Keratinocyte (primary cell): ENCODE measurements at regions not wholly inside any gene's neighbourhood (a gene's known extent, or its start where the extent isn't known, plus 50 kb on each side); places are given as distances from the start of the nearest gene placed in this dataset.

Experiments used
- DNase-seq: peaks from one replicate; pipeline ENCODE4 v3.0.0-alpha.2; 2011; ENCODE audit warnings: low read depth, missing footprints, low spot score
- FAIRE-seq: peaks from 2 replicates; lab custom pipeline; 2011; peaks lifted over from hg19 to GRCh38; lab: Jason Lieb, UNC
- H2AFZ ChIP-seq: 2 replicates; pipeline ENCODE4 v1.6.0; 2012; ENCODE audit warnings: low read length, control low read depth, inconsistent platforms; ENCODE audit not compliant: control insufficient read depth
- H3K27ac ChIP-seq: 2 replicates; pipeline ENCODE4 v1.5.1; 2011; ENCODE audit warnings: low read length; ENCODE audit not compliant: control insufficient read depth, insufficient read depth
- H3K27me3 ChIP-seq: 3 replicates; pipeline ENCODE4 v1.6.0; 2011; ENCODE audit warnings: low read length; ENCODE audit not compliant: control insufficient read depth, insufficient read depth; ENCODE audit errors: extremely low read depth
- H3K36me3 ChIP-seq, 2 experiments: 2 replicates in 1 of 2; 3 replicates in 1 of 2; pipeline ENCODE4 v1.5.1; 2011; ENCODE audit warnings: low read length in 2 of 2, mild to moderate bottlenecking in 1 of 2; ENCODE audit not compliant: control insufficient read depth in 2 of 2, insufficient read depth in 2 of 2; ENCODE audit errors: extremely low read depth in 1 of 2
- H3K4me1 ChIP-seq: 3 replicates; pipeline ENCODE4 v1.5.1; 2011; ENCODE audit warnings: low read length; ENCODE audit not compliant: control insufficient read depth, insufficient read depth; ENCODE audit errors: extremely low read depth
- H3K4me2 ChIP-seq: 3 replicates; pipeline ENCODE4 v1.6.0; 2011; ENCODE audit warnings: low read depth, low read length; ENCODE audit not compliant: control insufficient read depth, insufficient read depth; ENCODE audit errors: extremely low read depth
- H3K4me3 ChIP-seq, 3 experiments: fragments of 200-600 bp in 1 of 3; sonication (generic) in 1 of 3; 2 replicates in 2 of 3; 3 replicates in 1 of 3; pipeline ENCODE4 v1.5.1; 2011 to 2016; ENCODE audit warnings: low read length in 3 of 3, mild to moderate bottlenecking in 3 of 3, control low read depth in 2 of 3, inconsistent platforms in 1 of 3, low read depth in 1 of 3, mixed read lengths in 1 of 3, mixed run types in 1 of 3, moderate library complexity in 1 of 3; ENCODE audit not compliant: control insufficient read depth in 2 of 3, insufficient read depth in 2 of 3; ENCODE audit errors: extremely low read depth in 1 of 3
- H3K79me2 ChIP-seq: 2 replicates; pipeline ENCODE4 v1.6.0; 2012; ENCODE audit warnings: low read length; ENCODE audit not compliant: control insufficient read depth, insufficient read depth
- H3K9ac ChIP-seq: 3 replicates; pipeline ENCODE4 v1.6.0; 2011; ENCODE audit warnings: low read length; ENCODE audit not compliant: control insufficient read depth, insufficient read depth; ENCODE audit errors: extremely low read depth
- H3K9me1 ChIP-seq: 3 replicates; pipeline ENCODE4 v1.6.0; 2011; ENCODE audit warnings: low read length; ENCODE audit not compliant: control insufficient read depth, insufficient read depth; ENCODE audit errors: extremely low read depth
- H3K9me3 ChIP-seq: 2 replicates; pipeline ENCODE4 v1.5.1; 2012; ENCODE audit warnings: low read depth, low read length; ENCODE audit not compliant: control insufficient read depth
- H4K20me1 ChIP-seq: 3 replicates; pipeline ENCODE4 v1.6.0; 2011; ENCODE audit warnings: low read length; ENCODE audit not compliant: control insufficient read depth, insufficient read depth; ENCODE audit errors: extremely low read depth
- CTCF ChIP-seq, 3 experiments: IDR thresholded peaks in 1 of 3; conservative IDR thresholded peaks in 1 of 3; optimal IDR thresholded peaks in 1 of 3; 2 replicates in 2 of 3; 3 replicates in 1 of 3; pipeline versions ENCODE3 to v1.5.1; 2011; ENCODE audit warnings: low read length in 3 of 3, mild to moderate bottlenecking in 3 of 3, moderate library complexity in 2 of 3, control low read depth in 1 of 3, inconsistent platforms in 1 of 3; ENCODE audit not compliant: insufficient read depth in 2 of 3; ENCODE audit errors: extremely low read depth in 1 of 3
- EZH2 ChIP-seq: IDR thresholded peaks from one replicate; pipeline ENCODE4 v1.6.1; 2012; ENCODE audit warnings: inconsistent platforms, mild to moderate bottlenecking, low read length, moderate library complexity
- dilution Hi-C: fragments of 300-500 bp; cut with MboI; formaldehyde crosslinking; loops from one replicate; pipeline ENCODE4 v1.7.0; 2020; ENCODE audit warnings: low sequenced_read_pairs; ENCODE audit not compliant: extremely low pct_ligation_motif_present

GRCh38 chr4:23458054-23458453 lies 431.8 kb downstream of the PPARGC1A start:
- no peaks in the 10 kb centered on the region for H3K79me2 ChIP-seq
- no peaks in the 10 kb centered on the region for H4K20me1 ChIP-seq
- no peak overlapping the region for H3K27ac ChIP-seq
- dilution Hi-C loops: no loop called here
- H2AFZ ChIP-seq: no peak overlapping the region
- no peak overlapping the region for H3K4me2 ChIP-seq
- no peak overlapping the region for H3K9ac ChIP-seq
- H3K4me3 ChIP-seq: no peak overlapping the region
- H3K4me1 ChIP-seq: no peaks in the 10 kb centered on the region
- no peaks in the 10 kb centered on the region for H3K27me3 ChIP-seq
- TF ChIP-seq EZH2 (no peak), CTCF (optimal IDR thresholded peaks at IDR 0.05 in 1 of 3, IDR thresholded peaks at IDR 0.05 in 1 of 3, conservative IDR thresholded peaks at IDR 0.05 in 1 of 3; ENCODE audit: extremely low read depth in 1 of 3, insufficient read depth in 2 of 3, low read length in 3 of 3) (no peak)
- H3K36me3 ChIP-seq: no peaks in the 10 kb centered on the region
- H3K9me3 ChIP-seq: no peaks in the 10 kb centered on the region
- FAIRE-seq (no peak), DNase-seq (no peak)
- no peaks in the 10 kb centered on the region for H3K9me1 ChIP-seq

GRCh38 chr4:23456864-23457263 lies 433.0 kb downstream of the PPARGC1A start:
- DNase-seq (no peak), FAIRE-seq (no peak)
- Histone ChIP-seq H4K20me1 (no peaks in the 10 kb centered on the region), H3K27me3 (no peaks in the 10 kb centered on the region), H3K4me1 (no peaks in the 10 kb centered on the region), H3K9ac (no peak overlapping the region), H3K4me2 (no peak overlapping the region), H3K27ac (no peak overlapping the region), H3K79me2 (no peaks in the 10 kb centered on the region), H3K4me3 (no peak overlapping the region), H3K9me1 (no peaks in the 10 kb centered on the region), H3K9me3 (no peaks in the 10 kb centered on the region), H2AFZ (no peak overlapping the region), H3K36me3 (no peaks in the 10 kb centered on the region)
- TF ChIP-seq CTCF (optimal IDR thresholded peaks at IDR 0.05 in 1 of 3, IDR thresholded peaks at IDR 0.05 in 1 of 3, conservative IDR thresholded peaks at IDR 0.05 in 1 of 3; ENCODE audit: extremely low read depth in 1 of 3, insufficient read depth in 2 of 3, low read length in 3 of 3) (no peak), EZH2 (no peak)
- dilution Hi-C loops: no loop called here
